HCT116 (cell line): ENCODE measurements at regions not wholly inside any gene's neighbourhood (a gene's known extent, or its start where the extent isn't known, plus 50 kb on each side); places are given as distances from the start of the nearest gene placed in this dataset.

Source experiments
- ATAC-seq: fragments of 200-7000 bp; cut with Tn5 transposase; 2 replicates; pipeline ENCODE4 v1.9.1; 2020; ENCODE audit warnings: mild to moderate bottlenecking, moderate library complexity
- BruUV-seq: library from RNA; stranded (reverse); fragments of 400-500 nt; replicated peaks from 2 replicates; lab custom pipeline; 2021; lab: Mats Ljungman, UMichigan
- CTCF ChIA-PET: fragments of 300-600 bp; sonication (Branson Sonifier 250); formaldehyde crosslinking; loops from one replicate; lab custom pipeline; 2021; ENCODE audit warnings: antibody characterized with exemption; lab: Charles Lee
- POLR2A ChIA-PET: fragments of 300-600, 350-600 bp; sonication (Branson Sonifier 250); formaldehyde crosslinking; loops from one replicate; lab custom pipeline; 2021; ENCODE audit warnings: antibody characterized with exemption; lab: Charles Lee
- RAD21 ChIA-PET, 2 experiments: fragments of 300-600 bp; sonication (Branson Sonifier 250); formaldehyde crosslinking; loops; one replicate each; lab custom pipeline; 2023; ENCODE audit warnings: low total read pairs in 2 of 2; ENCODE audit not compliant: uncharacterized antibody in 2 of 2, unreplicated experiment in 2 of 2, low non-redundant PET in 1 of 2; lab: Charles Lee
- DNase-seq: peaks from one replicate; pipeline ENCODE4 v3.0.0-alpha.2; 2010; ENCODE audit warnings: low read depth, low spot score
- H2AFZ ChIP-seq: fragments of 200-600 bp; shearing (Covaris generic), sonication (generic); 2 replicates; pipeline ENCODE4 v1.6.1; 2017; ENCODE audit warnings: low read depth, mixed run types, mixed read lengths, antibody characterized with exemption, low read length; ENCODE audit not compliant: poor library complexity, severe bottlenecking
- H3K27ac ChIP-seq: 2 replicates; pipeline ENCODE4 v1.5.1; 2012; ENCODE audit warnings: low read depth, low read length
- H3K27me3 ChIP-seq: fragments of 200-600 bp; sonication (generic); 2 replicates; pipeline ENCODE4 v1.6.1; 2016; ENCODE audit warnings: mixed run types, low read length, mixed read lengths; ENCODE audit not compliant: insufficient read depth
- H3K36me3 ChIP-seq, 2 experiments: fragments of 200-500 bp in 1 of 2; fragments of 200-600 bp in 1 of 2; sonication (Bioruptor generic) in 1 of 2; sonication (generic) in 1 of 2; 2 replicates each; pipeline versions ENCODE4 v1.5.1 to v1.6.1; 2014 to 2016; ENCODE audit warnings: low read length in 2 of 2, inconsistent platforms in 1 of 2, mixed read lengths in 1 of 2, mixed run types in 1 of 2; ENCODE audit not compliant: insufficient read depth in 2 of 2, control insufficient read depth in 1 of 2
- H3K4me1 ChIP-seq, 2 experiments: fragments of 200-600 bp in 1 of 2; sonication (generic) in 1 of 2; 2 replicates each; pipeline versions ENCODE4 v1.5.1 to v1.6.1; 2012 to 2017; ENCODE audit warnings: low read length in 2 of 2, inconsistent platforms in 1 of 2, mild to moderate bottlenecking in 1 of 2, mixed read lengths in 1 of 2, mixed run types in 1 of 2, moderate library complexity in 1 of 2; ENCODE audit not compliant: insufficient read depth in 2 of 2, control insufficient read depth in 1 of 2
- H3K4me2 ChIP-seq: fragments of 200-600 bp; sonication (generic); 2 replicates; pipeline ENCODE4 v1.6.1; 2017; ENCODE audit warnings: mixed run types, low read length, mixed read lengths
- H3K4me3 ChIP-seq, 2 experiments: fragments of 200-600 bp in 1 of 2; sonication (generic) in 1 of 2; replicated peaks in 1 of 2; 2 replicates each; pipeline ENCODE4 v1.5.1; 2011 to 2016; ENCODE audit warnings: low read length in 2 of 2, control low read depth in 1 of 2, low read depth in 1 of 2, mild to moderate bottlenecking in 1 of 2, mixed read lengths in 1 of 2, mixed run types in 1 of 2
- H3K79me2 ChIP-seq: fragments of 200-600 bp; sonication (generic); 2 replicates; pipeline ENCODE4 v1.6.1; 2017; ENCODE audit warnings: mild to moderate bottlenecking, mixed run types, low read length, moderate library complexity, mixed read lengths; ENCODE audit not compliant: insufficient read depth
- H3K9ac ChIP-seq: fragments of 200-600 bp; sonication (generic); 2 replicates; pipeline ENCODE4 v1.6.1; 2016; ENCODE audit warnings: low read length, mixed read lengths
- H3K9me2 ChIP-seq: fragments of 200-600 bp; sonication (generic), shearing (Covaris generic); 2 replicates; pipeline ENCODE4 v1.6.1; 2017; ENCODE audit warnings: mixed run types, mild to moderate bottlenecking, moderate library complexity; ENCODE audit not compliant: insufficient read depth
- H3K9me3 ChIP-seq, 2 experiments: fragments of 200-500 bp in 1 of 2; fragments of 200-600 bp in 1 of 2; sonication (Bioruptor generic) in 1 of 2; sonication (generic) in 1 of 2; 2 replicates each; pipeline ENCODE4 v1.6.1; 2014 to 2017; ENCODE audit warnings: low read length in 2 of 2, mixed read lengths in 2 of 2, inconsistent platforms in 1 of 2, low read depth in 1 of 2, mild to moderate bottlenecking in 1 of 2, mixed run types in 1 of 2, moderate library complexity in 1 of 2; ENCODE audit not compliant: control insufficient read depth in 1 of 2, insufficient read depth in 1 of 2
- H4K20me1 ChIP-seq: fragments of 200-600 bp; sonication (generic), shearing (Covaris generic); 2 replicates; pipeline ENCODE4 v1.6.1; 2017; ENCODE audit warnings: mixed run types, mild to moderate bottlenecking, moderate library complexity; ENCODE audit not compliant: insufficient read depth
- EGR1 ChIP-seq: IDR thresholded peaks from 2 replicates; pipeline ENCODE4 v1.6.1; 2012; ENCODE audit warnings: low read depth
- ELF1 ChIP-seq: IDR thresholded peaks from 2 replicates; pipeline ENCODE4 v1.6.1; 2012; ENCODE audit warnings: low read depth, borderline replicate concordance
- EZH2phosphoT487 ChIP-seq: fragments of 200-600 bp; IDR thresholded peaks from 2 replicates; pipeline ENCODE4 v1.6.1; 2018; ENCODE audit warnings: antibody characterized with exemption, borderline replicate concordance
- FOSL1 ChIP-seq: IDR thresholded peaks from 2 replicates; pipeline ENCODE4 v1.6.1; 2012; ENCODE audit warnings: low read depth
- JUND ChIP-seq: IDR thresholded peaks from 2 replicates; pipeline ENCODE4 v1.6.1; 2012
- RAD21 ChIP-seq: IDR thresholded peaks from 2 replicates; pipeline ENCODE4 v1.6.1; 2012; ENCODE audit warnings: low read depth, mild to moderate bottlenecking
- SIN3A ChIP-seq: IDR thresholded peaks from 2 replicates; pipeline ENCODE4 v1.6.1; 2012; ENCODE audit warnings: low read depth
- SRF ChIP-seq: IDR thresholded peaks from 2 replicates; pipeline ENCODE4 v1.6.1; 2012; ENCODE audit warnings: low read depth
- YY1 ChIP-seq: IDR thresholded peaks from 2 replicates; pipeline ENCODE4 v1.6.1; 2011; ENCODE audit warnings: low read length, low read depth, moderate library complexity, mild to moderate bottlenecking; ENCODE audit not compliant: insufficient replicate concordance; ENCODE audit errors: extremely low read depth
- ZFX ChIP-seq: fragments of 450-650 bp; IDR thresholded peaks from 2 replicates; pipeline ENCODE4 v1.6.1; 2017
- ZNF274 ChIP-seq: fragments of 200-500 bp; sonication (Bioruptor generic); IDR thresholded peaks from 2 replicates; pipeline ENCODE4 v1.6.1; 2014; ENCODE audit warnings: mild to moderate bottlenecking, low read depth, low read length, inconsistent platforms
- intact Hi-C: fragments of 100-400 bp; cut with micrococcal nuclease; formaldehyde crosslinking; loops from 2 replicates; pipeline ENCODE4 v1.10.0; 2022
- TF ChIP-seq, protein P1 (sequence below): IDR thresholded peaks from 2 replicates; pipeline ENCODE4 v1.6.1; 2012
- TF ChIP-seq, protein P2 (sequence below), 3 experiments: fragments of 200-600 bp in 1 of 3; sonication (generic) in 1 of 3; IDR thresholded peaks in 2 of 3; conservative IDR thresholded peaks in 1 of 3; 2 replicates each; pipeline ENCODE4 v1.5.1; 2012 to 2017; ENCODE audit warnings: low read depth in 2 of 3, low read length in 2 of 3, antibody characterized with exemption in 1 of 3, borderline replicate concordance in 1 of 3, control low read depth in 1 of 3, mild to moderate bottlenecking in 1 of 3, mixed read lengths in 1 of 3, mixed run types in 1 of 3, moderate library complexity in 1 of 3; ENCODE audit not compliant: insufficient read depth in 1 of 3

DNA sequence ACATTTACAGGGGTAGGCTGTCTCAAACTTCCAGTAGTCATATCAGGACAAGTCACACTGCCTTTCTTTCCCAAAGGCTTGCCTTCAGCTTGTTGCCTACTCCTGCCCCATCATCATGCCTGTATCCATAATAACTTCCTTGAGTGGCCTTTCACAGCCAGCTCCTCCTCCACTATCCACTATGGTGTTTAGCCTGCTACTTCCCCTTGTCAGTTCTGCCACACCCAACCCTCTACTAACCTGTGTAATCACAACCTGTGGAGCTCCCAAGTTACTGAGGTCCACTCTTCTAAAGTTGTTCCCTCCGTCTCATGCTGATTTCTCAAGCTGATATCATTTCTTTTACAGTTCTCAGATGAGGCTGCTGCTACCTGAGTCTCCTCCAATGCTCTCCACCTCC is 159.9 kb downstream of the BMP4 start:
- Histone ChIP-seq H3K4me2 (no peak overlapping the region), H3K4me3 (no peak overlapping the region), H3K36me3 (no peaks in the 10 kb centered on the region), H4K20me1 (no peaks in the 10 kb centered on the region), H3K9me2 (no peaks in the 10 kb centered on the region), H3K4me1 (peaks cover 6 to 7% of the 10 kb centered on the region in 2 experiments; a peak in 2 of 4 replicates), H3K9me3 (no peaks in the 10 kb centered on the region), H3K27ac (no peak overlapping the region), H3K79me2 (no peaks in the 10 kb centered on the region), H3K27me3 (no peaks in the 10 kb centered on the region), H3K9ac (no peak overlapping the region), H2AFZ (no peak overlapping the region)
- CTCF ChIA-PET, result no interaction called here
- no TSS peak for BruUV-seq
- RAD21 ChIA-PET, result no interaction called here
- DNase-seq, result no peak
- no peak for TF ChIP-seq ELF1
- TF ChIP-seq SIN3A, result no peak
- no peak for TF ChIP-seq JUND
- TF ChIP-seq, protein P1, sequence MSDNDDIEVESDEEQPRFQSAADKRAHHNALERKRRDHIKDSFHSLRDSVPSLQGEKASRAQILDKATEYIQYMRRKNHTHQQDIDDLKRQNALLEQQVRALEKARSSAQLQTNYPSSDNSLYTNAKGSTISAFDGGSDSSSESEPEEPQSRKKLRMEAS, result no peak
- TF ChIP-seq SRF, result no peak
- no peak for TF ChIP-seq RAD21
- no peak for TF ChIP-seq YY1
- no peak for TF ChIP-seq ZNF274
- no peak for TF ChIP-seq FOSL1
- TF ChIP-seq EZH2phosphoT487, result no peak
- TF ChIP-seq ZFX, result no peak
- TF ChIP-seq, protein P2, sequence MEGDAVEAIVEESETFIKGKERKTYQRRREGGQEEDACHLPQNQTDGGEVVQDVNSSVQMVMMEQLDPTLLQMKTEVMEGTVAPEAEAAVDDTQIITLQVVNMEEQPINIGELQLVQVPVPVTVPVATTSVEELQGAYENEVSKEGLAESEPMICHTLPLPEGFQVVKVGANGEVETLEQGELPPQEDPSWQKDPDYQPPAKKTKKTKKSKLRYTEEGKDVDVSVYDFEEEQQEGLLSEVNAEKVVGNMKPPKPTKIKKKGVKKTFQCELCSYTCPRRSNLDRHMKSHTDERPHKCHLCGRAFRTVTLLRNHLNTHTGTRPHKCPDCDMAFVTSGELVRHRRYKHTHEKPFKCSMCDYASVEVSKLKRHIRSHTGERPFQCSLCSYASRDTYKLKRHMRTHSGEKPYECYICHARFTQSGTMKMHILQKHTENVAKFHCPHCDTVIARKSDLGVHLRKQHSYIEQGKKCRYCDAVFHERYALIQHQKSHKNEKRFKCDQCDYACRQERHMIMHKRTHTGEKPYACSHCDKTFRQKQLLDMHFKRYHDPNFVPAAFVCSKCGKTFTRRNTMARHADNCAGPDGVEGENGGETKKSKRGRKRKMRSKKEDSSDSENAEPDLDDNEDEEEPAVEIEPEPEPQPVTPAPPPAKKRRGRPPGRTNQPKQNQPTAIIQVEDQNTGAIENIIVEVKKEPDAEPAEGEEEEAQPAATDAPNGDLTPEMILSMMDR (IDR thresholded peaks at IDR 0.05 in 2 of 3, conservative IDR thresholded peaks at IDR 0.05 in 1 of 3; ENCODE audit: borderline replicate concordance in 1 of 3, insufficient read depth in 1 of 3, low read depth in 2 of 3, low read length in 2 of 3), result no peak
- no peak for TF ChIP-seq EGR1
- POLR2A ChIA-PET, result no interaction called here
- intact Hi-C loops, result no loop called here
- ATAC-seq, result no peak
